Endometrium (tissue), 2 donors: ENCODE measurements at regions not wholly inside any gene's neighbourhood (a gene's known extent, or its start where the extent isn't known, plus 50 kb on each side); places are given as distances from the start of the nearest gene placed in this dataset.
"Not testable (repeated sequence)": the region's sequence is repeated elsewhere in the genome, so short reads cannot be mapped to it uniquely, and the experiment has no call there.

Source experiments
- FAIRE-seq: peaks from 2 replicates; lab custom pipeline; 2012; peaks lifted over from hg19 to GRCh38; lab: Jason Lieb, UNC
- donor health status: control.
- donor health status: control.

- no peak for FAIRE-seq
Measured at GRCh38 chr9:745761-746380, 95.6 kb upstream of the DMRT1 start.

- no peak for FAIRE-seq
Measured at GRCh38 chr9:746661-747434, 94.6 kb upstream of the DMRT1 start.

DNA sequence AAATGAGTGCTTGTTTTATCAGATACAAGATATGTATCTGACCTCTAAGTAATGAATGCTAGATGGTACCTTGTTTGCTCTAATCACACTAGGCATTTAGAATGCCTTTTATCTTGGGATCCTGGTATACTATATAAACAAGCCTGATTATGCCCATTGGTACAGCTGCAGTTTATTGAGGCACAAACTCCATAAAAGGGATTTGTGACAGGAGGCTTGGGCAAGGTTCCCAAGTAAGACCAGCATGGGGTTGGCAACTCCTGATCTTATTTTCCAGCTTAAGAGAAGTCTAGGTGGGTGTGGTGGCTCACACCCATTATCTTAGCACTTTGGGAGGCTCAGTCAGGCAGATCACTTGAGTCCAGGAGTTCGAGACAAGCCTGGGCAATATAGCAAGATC, 93.9 kb upstream of the DMRT1 start:
- FAIRE-seq: no peak

GRCh38 chr9:748861-749497, 92.5 kb upstream of the DMRT1 start:
- no peak for FAIRE-seq

- FAIRE-seq: no peak
Measured at GRCh38 chr9:749716-750115, 91.8 kb upstream of the DMRT1 start.

- FAIRE-seq: no peak
Measured at GRCh38 chr9:750249-750967, 91.1 kb upstream of the DMRT1 start.

DNA sequence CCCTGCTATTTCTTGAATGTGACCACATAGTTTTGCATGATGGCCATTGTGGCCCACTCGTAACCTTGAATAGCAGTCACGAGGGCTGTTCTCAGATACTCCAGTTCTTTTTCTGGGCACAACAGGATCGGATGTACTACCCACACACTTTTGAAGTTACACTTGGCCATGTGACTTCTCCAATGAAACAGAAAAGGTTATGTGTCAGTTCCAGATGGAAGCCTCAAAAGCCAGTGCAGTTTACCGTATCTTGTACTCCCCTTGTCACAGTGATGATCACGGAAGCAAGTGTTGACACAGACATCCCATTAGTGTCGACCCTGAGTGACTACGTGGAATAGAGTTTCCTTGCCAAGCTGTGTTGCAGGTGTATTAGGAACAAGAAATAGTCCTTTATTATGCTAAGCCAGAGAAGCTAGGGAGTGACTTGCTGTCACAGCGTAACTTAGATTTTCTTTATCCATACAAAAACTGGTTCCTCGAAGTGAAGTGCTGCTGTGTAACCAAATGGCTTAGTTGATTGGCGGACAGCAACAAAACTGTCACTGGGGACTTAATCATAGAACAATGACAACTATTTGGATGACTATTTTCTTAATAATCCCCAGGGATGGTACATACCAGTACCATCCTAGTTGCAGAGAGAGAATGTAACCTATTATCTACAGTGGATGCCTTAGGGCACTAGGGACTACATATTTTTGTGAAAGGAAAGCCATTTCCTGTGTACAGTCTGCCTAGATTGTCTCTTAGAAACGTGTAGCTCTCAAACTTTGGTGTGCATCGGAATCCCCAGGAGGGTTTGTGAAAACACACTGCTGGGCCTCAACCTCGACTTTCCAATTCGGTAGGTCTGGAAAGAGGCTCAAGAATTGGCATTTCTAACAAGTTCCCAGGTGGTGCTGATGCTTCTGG, 90.1 kb upstream of the DMRT1 start:
- no peak for FAIRE-seq

DNA sequence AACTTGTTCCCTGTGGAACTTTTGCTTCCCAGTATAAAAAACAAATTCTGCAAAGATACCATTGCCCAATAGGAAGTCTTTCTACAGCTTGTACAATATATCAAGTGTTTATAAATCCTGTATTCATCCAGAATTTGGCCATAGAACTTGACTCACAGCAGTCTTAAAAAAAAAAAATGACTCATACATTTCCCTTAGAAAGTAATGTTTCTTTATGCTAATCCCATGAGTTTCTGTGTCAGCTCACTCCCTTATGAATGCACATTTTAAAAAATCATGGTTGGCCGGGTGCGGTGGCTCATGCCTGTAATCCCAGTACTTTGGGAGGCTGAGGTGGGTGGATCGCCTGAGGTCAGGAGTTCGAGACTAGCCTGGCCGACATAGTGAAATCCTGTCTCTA, 89.3 kb upstream of the DMRT1 start:
- no peak for FAIRE-seq

GRCh38 chr9:752681-753200, 88.8 kb upstream of the DMRT1 start:
- FAIRE-seq: no peak

GRCh38 chr9:753734-754133, 87.8 kb upstream of the DMRT1 start:
- not testable (repeated sequence) for FAIRE-seq

GRCh38 chr9:754150-754931, 87.2 kb upstream of the DMRT1 start:
- FAIRE-seq: no peak

GRCh38 chr9:755454-756381, 85.8 kb upstream of the DMRT1 start:
- FAIRE-seq: no peak

GRCh38 chr9:757246-757881, 84.1 kb upstream of the DMRT1 start:
- FAIRE-seq: no peak

DNA sequence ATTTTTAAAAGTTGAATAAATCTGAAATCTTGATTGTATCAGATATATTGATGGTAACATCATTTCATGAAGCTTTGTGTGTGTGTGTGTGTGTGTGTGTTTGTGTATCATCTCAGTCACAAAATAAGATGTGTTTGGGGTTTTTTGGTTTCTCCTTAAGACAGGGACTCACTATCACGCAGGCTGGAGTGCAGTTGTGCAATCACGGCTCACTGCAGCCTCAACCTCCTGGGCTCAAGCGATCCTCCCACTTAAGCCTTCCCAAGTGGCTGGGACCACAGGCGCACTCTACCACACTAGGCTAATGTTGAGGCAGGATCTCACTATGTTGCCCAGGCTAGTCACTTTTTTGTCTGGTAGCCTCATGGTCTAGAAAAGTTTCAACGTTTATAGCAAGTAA, 83.4 kb upstream of the DMRT1 start:
- FAIRE-seq: no peak

DNA sequence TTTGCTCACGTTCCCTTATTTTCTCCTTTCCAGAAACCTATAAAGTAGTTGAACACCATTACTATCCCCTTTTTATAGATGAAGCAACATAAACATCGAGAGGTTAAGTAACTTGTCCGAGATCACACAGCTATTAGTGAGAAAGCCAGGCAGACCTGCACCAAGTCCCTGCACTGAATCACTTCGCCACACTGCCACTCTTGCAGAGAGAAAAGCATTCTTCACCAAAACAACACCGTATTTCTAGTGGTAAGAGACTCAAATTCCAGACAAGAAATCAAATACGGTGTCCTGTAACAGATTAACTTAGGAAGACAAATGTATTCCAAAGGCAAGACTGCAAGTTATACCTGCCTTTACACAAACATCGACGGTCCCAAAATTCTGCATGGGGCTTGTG, 82.0 kb upstream of the DMRT1 start:
- no peak for FAIRE-seq

- no peak for FAIRE-seq
Measured at GRCh38 chr9:759983-760736, 81.3 kb upstream of the DMRT1 start.

GRCh38 chr9:761176-761792, 80.2 kb upstream of the DMRT1 start:
- FAIRE-seq: no peak
